ENCODE measurements at regions not wholly inside any gene's neighbourhood (a gene's known extent, or its start where the extent isn't known, plus 50 kb on each side); places are given as distances from the start of the nearest gene placed in this dataset.
"Not testable (repeated sequence)": the region's sequence is repeated elsewhere in the genome, so short reads cannot be mapped to it uniquely, and the experiment has no call there.

GRCh38 chr15:69551391-69552056 is 98.9 kb downstream of the RPLP1 start:
- H3K27ac ChIP-seq: no peak overlapping the region
- no peak for DNase-seq (ENCODE audit: low read depth, low spot score)

- H3K27ac ChIP-seq: no peak overlapping the region
- no peak for DNase-seq (ENCODE audit: low read depth, low spot score)
Measured at GRCh38 chr15:69552057-69552815, 99.6 kb downstream of the RPLP1 start.

- DNase-seq (ENCODE audit: low read depth, low spot score): no peak
- H3K27ac ChIP-seq: no peak overlapping the region
Measured at GRCh38 chr15:69553686-69554085, 101.1 kb downstream of the RPLP1 start.

GRCh38 chr15:69554279-69554961 is 101.8 kb downstream of the RPLP1 start:
- DNase-seq (ENCODE audit: low read depth, low spot score): no peak

GRCh38 chr15:69555080-69555479 is 102.5 kb downstream of the RPLP1 start:
- no peak for DNase-seq (ENCODE audit: low read depth, low spot score)
- no peak overlapping the region for H3K27ac ChIP-seq

More at GRCh38 chr15:69554279-69554961, 101.8 kb downstream of the RPLP1 start:
- no peak overlapping the region for H3K27ac ChIP-seq

- H3K27ac ChIP-seq: no peak overlapping the region
- DNase-seq (ENCODE audit: low read depth, low spot score): no peak
Measured at GRCh38 chr15:69556344-69556743, 103.7 kb downstream of the RPLP1 start.

GRCh38 chr15:69557020-69557706 is 104.5 kb downstream of the RPLP1 start:
- H3K27ac ChIP-seq: no peak overlapping the region
- DNase-seq (ENCODE audit: low read depth, low spot score): peak; percentile 56

- no peak for DNase-seq (ENCODE audit: low read depth, low spot score)
- H3K27ac ChIP-seq: no peak overlapping the region
Measured at GRCh38 chr15:69557707-69558409, 105.2 kb downstream of the RPLP1 start.

GRCh38 chr15:69559440-69560190 is 107.0 kb downstream of the RPLP1 start:
- H3K27ac ChIP-seq: no peak overlapping the region
- no peak for DNase-seq (ENCODE audit: low read depth, low spot score)

- H3K27ac ChIP-seq: no peak overlapping the region
- DNase-seq (ENCODE audit: low read depth, low spot score): no peak
Measured at GRCh38 chr15:69561071-69561784, 108.6 kb downstream of the RPLP1 start.

GRCh38 chr15:69562116-69562515 is 109.5 kb downstream of the RPLP1 start:
- no peak for DNase-seq (ENCODE audit: low read depth, low spot score)
- no peak overlapping the region for H3K27ac ChIP-seq

- no peak overlapping the region for H3K27ac ChIP-seq
- no peak for DNase-seq (ENCODE audit: low read depth, low spot score)
Measured at GRCh38 chr15:69562564-69562963, 109.9 kb downstream of the RPLP1 start.

GRCh38 chr15:69565066-69565655 is 112.5 kb downstream of the RPLP1 start:
- no peak overlapping the region for H3K27ac ChIP-seq
- DNase-seq (ENCODE audit: low read depth, low spot score): no peak

- not testable (repeated sequence) for H3K27ac ChIP-seq; DNase-seq (ENCODE audit: low read depth, low spot score)
Measured at GRCh38 chr15:69567238-69567760, 114.7 kb downstream of the RPLP1 start.

GRCh38 chr15:69568173-69569009 is 115.8 kb downstream of the RPLP1 start:
- DNase-seq (ENCODE audit: low read depth, low spot score): no peak
- H3K27ac ChIP-seq: no peak overlapping the region

- no peak for DNase-seq (ENCODE audit: low read depth, low spot score)
- H3K27ac ChIP-seq: no peak overlapping the region
Measured at GRCh38 chr15:69570454-69570853, 117.8 kb downstream of the RPLP1 start.

- DNase-seq (ENCODE audit: low read depth, low spot score): no peak
- H3K27ac ChIP-seq: no peak overlapping the region
Measured at GRCh38 chr15:69570997-69571396, 118.4 kb downstream of the RPLP1 start.

Data from epithelial cell of prostate (primary cell).